SK-N-SH treated with all-trans-retinoic acid at 6 μM for 48 hours (cell line): ENCODE measurements at regions not wholly inside any gene's neighbourhood (a gene's known extent, or its start where the extent isn't known, plus 50 kb on each side); places are given as distances from the start of the nearest gene placed in this dataset.
"Not testable (repeated sequence)": the region's sequence is repeated elsewhere in the genome, so short reads cannot be mapped to it uniquely, and the experiment has no call there.

Source experiments
- ATAC-seq: fragments of 200-7000 bp; cut with Tn5 transposase; 3 replicates; pipeline ENCODE4 v1.9.1; 2020; ENCODE audit warnings: mild to moderate bottlenecking, moderate library complexity
- ARNTL ChIP-seq: fragments of 450-650 bp; formaldehyde crosslinking; IDR thresholded peaks from 2 replicates; pipeline ENCODE4 v1.5.0; 2020; ENCODE audit warnings: low read depth, mild to moderate bottlenecking, moderate library complexity, borderline replicate concordance
- BACH2 ChIP-seq: fragments of 250-450 bp; sonication (Bioruptor Pico); IDR thresholded peaks from 2 replicates; pipeline ENCODE4 v1.9.0; 2021; ENCODE audit warnings: mild to moderate bottlenecking, borderline replicate concordance
- CREB5 ChIP-seq: fragments of 250-450 bp; sonication (Bioruptor Pico); IDR thresholded peaks from 2 replicates; pipeline ENCODE4 v1.5.1; 2020; ENCODE audit warnings: low read depth, mild to moderate bottlenecking, moderate library complexity
- CSDC2 ChIP-seq: fragments of 250-450 bp; sonication (Bioruptor Pico); IDR thresholded peaks from 2 replicates; pipeline ENCODE4 v1.5.0; 2020; ENCODE audit warnings: mild to moderate bottlenecking, moderate library complexity
- CSRNP3 ChIP-seq: fragments of 250-450 bp; sonication (Bioruptor Pico); IDR thresholded peaks from 2 replicates; pipeline ENCODE4 v1.5.1; 2021; ENCODE audit warnings: mild to moderate bottlenecking, moderate library complexity
- ESRRG ChIP-seq: fragments of 250-450 bp; sonication (Bioruptor Pico); IDR thresholded peaks from 2 replicates; pipeline ENCODE4 v1.6.1; 2021; ENCODE audit warnings: mild to moderate bottlenecking
- GLIS3 ChIP-seq: fragments of 250-450 bp; sonication (Bioruptor Pico); IDR thresholded peaks from 2 replicates; pipeline ENCODE4 v1.5.0; 2020; ENCODE audit warnings: mild to moderate bottlenecking, moderate library complexity
- ISL1 ChIP-seq: fragments of 250-450 bp; sonication (Bioruptor Pico); IDR thresholded peaks from 2 replicates; pipeline ENCODE4 v2.1.2; 2022; ENCODE audit warnings: mild to moderate bottlenecking, moderate library complexity
- OSR1 ChIP-seq: fragments of 250-450 bp; sonication (Bioruptor Pico); IDR thresholded peaks from 2 replicates; pipeline ENCODE4 v1.8.0; 2022; ENCODE audit warnings: moderate library complexity, mild to moderate bottlenecking, inconsistent platforms
- PATZ1 ChIP-seq: fragments of 250-450 bp; sonication (Bioruptor Pico); IDR thresholded peaks from 2 replicates; pipeline ENCODE4 v1.8.0; 2020; ENCODE audit warnings: mild to moderate bottlenecking, moderate library complexity, borderline replicate concordance
- POU6F1 ChIP-seq: fragments of 250-450 bp; sonication (Bioruptor Pico); IDR thresholded peaks from 2 replicates; pipeline ENCODE4 v1.8.0; 2021; ENCODE audit warnings: low read depth, mild to moderate bottlenecking, moderate library complexity, borderline replicate concordance
- PPARA ChIP-seq: fragments of 250-450 bp; sonication (Bioruptor Pico); IDR thresholded peaks from 2 replicates; pipeline ENCODE4 v1.5.0; 2020; ENCODE audit warnings: mild to moderate bottlenecking, borderline replicate concordance
- RARB ChIP-seq: fragments of 250-450 bp; sonication (Bioruptor Pico); IDR thresholded peaks from 2 replicates; pipeline ENCODE4 v1.8.0; 2021; ENCODE audit warnings: mild to moderate bottlenecking, moderate library complexity
- SNAI2 ChIP-seq: fragments of 250-450 bp; sonication (Bioruptor Pico); IDR thresholded peaks from 2 replicates; pipeline ENCODE4 v1.5.0; 2020; ENCODE audit warnings: mild to moderate bottlenecking, moderate library complexity
- TCF4 ChIP-seq: fragments of 250-450 bp; sonication (Bioruptor Pico); IDR thresholded peaks from 2 replicates; pipeline ENCODE4 v1.8.0; 2021; ENCODE audit warnings: mild to moderate bottlenecking, moderate library complexity, borderline replicate concordance
- TOX ChIP-seq: fragments of 250-450 bp; sonication (Bioruptor Pico); IDR thresholded peaks from 2 replicates; pipeline ENCODE4 v1.8.0; 2021; ENCODE audit warnings: mild to moderate bottlenecking, moderate library complexity, borderline replicate concordance
- ZC3H10 ChIP-seq: fragments of 250-450 bp; sonication (Bioruptor Pico); IDR thresholded peaks from 2 replicates; pipeline ENCODE4 v1.5.1; 2021; ENCODE audit warnings: mild to moderate bottlenecking, moderate library complexity
- ZFP3 ChIP-seq: fragments of 250-450 bp; sonication (Bioruptor Pico); IDR thresholded peaks from 2 replicates; pipeline ENCODE4 v1.5.0; 2020; ENCODE audit warnings: mild to moderate bottlenecking, moderate library complexity
- ZFP30 ChIP-seq: fragments of 450-650 bp; formaldehyde crosslinking; IDR thresholded peaks from 2 replicates; pipeline ENCODE4 v1.5.0; 2022; ENCODE audit warnings: mild to moderate bottlenecking, moderate library complexity
- ZNF565 ChIP-seq: fragments of 450-650 bp; formaldehyde crosslinking; conservative IDR thresholded peaks from 2 replicates; pipeline ENCODE4 v1.5.0; 2020; ENCODE audit warnings: low read depth, mild to moderate bottlenecking, moderate library complexity
- ZNF70 ChIP-seq: fragments of 450-650 bp; formaldehyde crosslinking; IDR thresholded peaks from 2 replicates; pipeline ENCODE4 v1.5.0; 2020; ENCODE audit warnings: mild to moderate bottlenecking, moderate library complexity
- ZNF8 ChIP-seq: fragments of 450-650 bp; formaldehyde crosslinking; IDR thresholded peaks from 2 replicates; pipeline ENCODE4 v1.5.0; 2020; ENCODE audit warnings: mild to moderate bottlenecking, moderate library complexity

GRCh38 chr18:66895631-66896030 lies 291.7 kb upstream of the CDH19 start:
- ATAC-seq = no peak
- TF ChIP-seq ARNTL (CRISPR knock-in tag) = no peak
- no peak for TF ChIP-seq TOX (CRISPR knock-in tag)
- TF ChIP-seq ZNF70 (CRISPR knock-in tag) = no peak
- TF ChIP-seq ZNF8 = no peak
- no peak for TF ChIP-seq ZNF565 (CRISPR knock-in tag)
- no peak for TF ChIP-seq OSR1 (CRISPR knock-in tag)
- TF ChIP-seq CREB5 (CRISPR knock-in tag) = no peak
- no peak for TF ChIP-seq SNAI2 (CRISPR knock-in tag)
- no peak for TF ChIP-seq BACH2
- TF ChIP-seq TCF4 (CRISPR knock-in tag) = no peak
- no peak for TF ChIP-seq GLIS3 (CRISPR knock-in tag)
- TF ChIP-seq ISL1 (CRISPR knock-in tag) = no peak
- no peak for TF ChIP-seq ZFP30 (CRISPR knock-in tag)
- TF ChIP-seq, all 23 proteins: peak for 0

GRCh38 chr18:66894851-66895250 lies 291.0 kb upstream of the CDH19 start:
- no peak for ATAC-seq

GRCh38 chr18:66892388-66892787 lies 288.5 kb upstream of the CDH19 start:
- ATAC-seq = not testable (repeated sequence)

More at GRCh38 chr18:66894851-66895250, 291.0 kb upstream of the CDH19 start:
- no peak for TF ChIP-seq ZC3H10 (CRISPR knock-in tag)

GRCh38 chr18:66874812-66875474 lies 271.1 kb upstream of the CDH19 start:
- no peak for TF ChIP-seq CREB5 (CRISPR knock-in tag)
- TF ChIP-seq ARNTL (CRISPR knock-in tag) = no peak
- no peak for TF ChIP-seq TOX (CRISPR knock-in tag)
- no peak for TF ChIP-seq RARB
- TF ChIP-seq PPARA (CRISPR knock-in tag) = no peak
- TF ChIP-seq ZNF565 (CRISPR knock-in tag) = no peak
- TF ChIP-seq CSDC2 (CRISPR knock-in tag) = no peak
- no peak for TF ChIP-seq PATZ1 (CRISPR knock-in tag)
- TF ChIP-seq ZNF8 = no peak
- no peak for TF ChIP-seq SNAI2 (CRISPR knock-in tag)
- no peak for TF ChIP-seq ZFP30 (CRISPR knock-in tag)
- TF ChIP-seq TCF4 (CRISPR knock-in tag) = no peak
- no peak for TF ChIP-seq BACH2
- TF ChIP-seq ISL1 (CRISPR knock-in tag) = no peak
- no peak for TF ChIP-seq ZFP3
- no peak for TF ChIP-seq GLIS3 (CRISPR knock-in tag)
- TF ChIP-seq CSRNP3 (CRISPR knock-in tag) = no peak
- TF ChIP-seq ZC3H10 (CRISPR knock-in tag) = no peak
- no peak for TF ChIP-seq ESRRG (CRISPR knock-in tag)
- TF ChIP-seq OSR1 (CRISPR knock-in tag) = no peak
- ATAC-seq = no peak

- no peak for TF ChIP-seq TCF4 (CRISPR knock-in tag)
- no peak for TF ChIP-seq ZNF565 (CRISPR knock-in tag)
- no peak for TF ChIP-seq ZFP30 (CRISPR knock-in tag)
- no peak for TF ChIP-seq BACH2
- TF ChIP-seq ISL1 (CRISPR knock-in tag) = no peak
- TF ChIP-seq POU6F1 (CRISPR knock-in tag) = no peak
- no peak for TF ChIP-seq TOX (CRISPR knock-in tag)
- TF ChIP-seq RARB = no peak
- TF ChIP-seq PATZ1 (CRISPR knock-in tag) = no peak
- TF ChIP-seq ZFP3 = no peak
- ATAC-seq = no peak
These were observed 270.5 kb upstream of the CDH19 start for GRCh38 chr18:66874375-66874774.
